Panc1 (cell line): ENCODE measurements at regions not wholly inside any gene's neighbourhood (a gene's known extent, or its start where the extent isn't known, plus 50 kb on each side); places are given as distances from the start of the nearest gene placed in this dataset.

Source experiments
- ATAC-seq: fragments of 200-7000 bp; cut with Tn5 transposase; 2 replicates; pipeline ENCODE4 v1.9.1; 2020; ENCODE audit warnings: mild to moderate bottlenecking, moderate library complexity
- BruUV-seq: library from RNA; stranded (reverse); fragments of 400-500 nt; replicated peaks from 2 replicates; lab custom pipeline; 2021; lab: Mats Ljungman, UMichigan
- CTCF ChIA-PET: fragments of 300-600 bp; sonication (Branson Sonifier 250); formaldehyde crosslinking; loops from one replicate; lab custom pipeline; 2022; ENCODE audit warnings: antibody characterized with exemption; lab: Charles Lee
- POLR2A ChIA-PET: fragments of 300-600 bp; sonication (Branson Sonifier 250); formaldehyde crosslinking; loops from one replicate; lab custom pipeline; 2022; ENCODE audit warnings: antibody characterized with exemption; lab: Charles Lee
- DNase-seq: peaks from one replicate; pipeline ENCODE4 v3.0.0-alpha.2; 2010; ENCODE audit warnings: low read depth, low spot score
- H3K27ac ChIP-seq: 2 replicates; pipeline ENCODE4 v1.5.1; 2011; ENCODE audit warnings: mild to moderate bottlenecking, low read length, inconsistent platforms
- H3K27me3 ChIP-seq: fragments of 200-500 bp; sonication (Bioruptor generic); 2 replicates; pipeline ENCODE4 v1.6.0; 2014; ENCODE audit warnings: low read length, inconsistent platforms; ENCODE audit not compliant: control insufficient read depth, insufficient read depth
- H3K36me3 ChIP-seq: fragments of 200-500 bp; sonication (Bioruptor generic); 2 replicates; pipeline ENCODE4 v1.5.1; 2014; ENCODE audit warnings: inconsistent platforms, mild to moderate bottlenecking, low read length, moderate library complexity; ENCODE audit not compliant: control insufficient read depth, insufficient read depth
- H3K4me1 ChIP-seq: 2 replicates; pipeline ENCODE4 v1.5.1; 2011; ENCODE audit warnings: inconsistent platforms, mild to moderate bottlenecking, low read length, moderate library complexity; ENCODE audit not compliant: control insufficient read depth, insufficient read depth
- H3K4me3 ChIP-seq, 2 experiments: 2 replicates each; pipeline ENCODE4 v1.5.1; 2011 to 2012; ENCODE audit warnings: low read depth in 2 of 2, low read length in 2 of 2, mild to moderate bottlenecking in 2 of 2, inconsistent platforms in 1 of 2, moderate library complexity in 1 of 2
- H3K9me3 ChIP-seq: fragments of 200-500 bp; sonication (Bioruptor generic); 2 replicates; pipeline ENCODE4 v1.5.1; 2014; ENCODE audit warnings: low read depth, mild to moderate bottlenecking, inconsistent platforms, low read length, moderate library complexity; ENCODE audit not compliant: control insufficient read depth, insufficient read depth
- CTCF ChIP-seq: fragments of 450-650 bp; IDR thresholded peaks from 2 replicates; pipeline ENCODE4 v1.5.1; 2017; ENCODE audit warnings: mild to moderate bottlenecking
- POLR2AphosphoS5 ChIP-seq: IDR thresholded peaks from 2 replicates; pipeline ENCODE4 v1.6.1; 2012; ENCODE audit warnings: mild to moderate bottlenecking, low read depth, low read length, moderate library complexity
- SIN3A ChIP-seq: IDR thresholded peaks from 2 replicates; pipeline ENCODE4 v1.6.1; 2012; ENCODE audit warnings: low read depth, mild to moderate bottlenecking, low read length, moderate library complexity, borderline replicate concordance; ENCODE audit not compliant: insufficient read depth
- TCF7L2 ChIP-seq: IDR thresholded peaks from 2 replicates; pipeline ENCODE4 v1.6.1; 2011; ENCODE audit warnings: mild to moderate bottlenecking, low read depth, low read length, inconsistent platforms
- in situ Hi-C: cut with HindIII; loops from 2 replicates; pipeline ENCODE4 v1.10.0; 2016; ENCODE audit warnings: low sequenced_read_pairs, low pct_unique_long_range_greater_than_20kb
- intact Hi-C: fragments of 100-400 bp; cut with micrococcal nuclease; formaldehyde crosslinking; loops from one replicate; pipeline ENCODE4 v1.10.0; 2022; ENCODE audit not compliant: unreplicated experiment
- TF ChIP-seq, protein P1 (sequence below), 2 experiments: IDR thresholded peaks; 2 replicates each; pipeline ENCODE4 v1.6.1; 2011 to 2012; ENCODE audit warnings: low read depth in 2 of 2, control low read depth in 1 of 2, low read length in 1 of 2, mild to moderate bottlenecking in 1 of 2, moderate library complexity in 1 of 2; ENCODE audit not compliant: insufficient read depth in 1 of 2

GRCh38 chr2:63777816-63778215, 63.9 kb upstream of the UGP2 start:
- intact Hi-C loops: no loop called here
- H3K9me3 ChIP-seq: no peaks in the 10 kb centered on the region
- H3K4me1 ChIP-seq: no peaks in the 10 kb centered on the region
- no peaks in the 10 kb centered on the region for H3K36me3 ChIP-seq
- H3K27me3 ChIP-seq: peaks cover 7% of the 10 kb centered on the region; the same call in 1 of the 2 replicates
- no peak overlapping the region for H3K4me3 ChIP-seq
- ChIA-PET CTCF (no interaction called here), POLR2A (no interaction called here)
- in situ Hi-C loops: no loop called here
- BruUV-seq: no TSS peak
- no peak overlapping the region for H3K27ac ChIP-seq
- DNase-seq (no peak), ATAC-seq (no peak)
- no peak for TF ChIP-seq CTCF
- no peak for TF ChIP-seq TCF7L2
- TF ChIP-seq POLR2AphosphoS5: no peak
- TF ChIP-seq, protein P1, sequence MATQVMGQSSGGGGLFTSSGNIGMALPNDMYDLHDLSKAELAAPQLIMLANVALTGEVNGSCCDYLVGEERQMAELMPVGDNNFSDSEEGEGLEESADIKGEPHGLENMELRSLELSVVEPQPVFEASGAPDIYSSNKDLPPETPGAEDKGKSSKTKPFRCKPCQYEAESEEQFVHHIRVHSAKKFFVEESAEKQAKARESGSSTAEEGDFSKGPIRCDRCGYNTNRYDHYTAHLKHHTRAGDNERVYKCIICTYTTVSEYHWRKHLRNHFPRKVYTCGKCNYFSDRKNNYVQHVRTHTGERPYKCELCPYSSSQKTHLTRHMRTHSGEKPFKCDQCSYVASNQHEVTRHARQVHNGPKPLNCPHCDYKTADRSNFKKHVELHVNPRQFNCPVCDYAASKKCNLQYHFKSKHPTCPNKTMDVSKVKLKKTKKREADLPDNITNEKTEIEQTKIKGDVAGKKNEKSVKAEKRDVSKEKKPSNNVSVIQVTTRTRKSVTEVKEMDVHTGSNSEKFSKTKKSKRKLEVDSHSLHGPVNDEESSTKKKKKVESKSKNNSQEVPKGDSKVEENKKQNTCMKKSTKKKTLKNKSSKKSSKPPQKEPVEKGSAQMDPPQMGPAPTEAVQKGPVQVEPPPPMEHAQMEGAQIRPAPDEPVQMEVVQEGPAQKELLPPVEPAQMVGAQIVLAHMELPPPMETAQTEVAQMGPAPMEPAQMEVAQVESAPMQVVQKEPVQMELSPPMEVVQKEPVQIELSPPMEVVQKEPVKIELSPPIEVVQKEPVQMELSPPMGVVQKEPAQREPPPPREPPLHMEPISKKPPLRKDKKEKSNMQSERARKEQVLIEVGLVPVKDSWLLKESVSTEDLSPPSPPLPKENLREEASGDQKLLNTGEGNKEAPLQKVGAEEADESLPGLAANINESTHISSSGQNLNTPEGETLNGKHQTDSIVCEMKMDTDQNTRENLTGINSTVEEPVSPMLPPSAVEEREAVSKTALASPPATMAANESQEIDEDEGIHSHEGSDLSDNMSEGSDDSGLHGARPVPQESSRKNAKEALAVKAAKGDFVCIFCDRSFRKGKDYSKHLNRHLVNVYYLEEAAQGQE (IDR thresholded peaks at IDR 0.05; ENCODE audit: insufficient read depth in 1 of 2, low read depth in 2 of 2, low read length in 1 of 2): no peak
- TF ChIP-seq SIN3A: no peak

DNA sequence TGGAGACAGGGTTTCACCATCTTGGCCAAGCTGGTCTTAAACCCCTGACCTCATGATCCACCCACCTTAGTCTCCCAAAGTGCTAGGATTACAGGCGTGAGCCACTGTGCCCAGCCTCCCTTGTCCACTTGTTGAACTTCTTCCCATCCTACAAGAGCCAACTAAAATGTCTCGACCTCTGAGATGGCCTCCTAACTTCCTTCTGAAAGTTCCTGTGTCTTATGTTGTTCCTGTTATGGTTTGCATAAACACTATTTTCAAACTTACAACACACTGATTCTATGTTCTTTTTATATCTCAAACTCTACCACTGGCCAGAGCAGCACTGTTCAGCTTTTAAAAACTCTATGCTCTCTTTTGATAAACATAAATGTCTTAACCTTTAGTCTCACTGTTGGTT, 63.3 kb upstream of the UGP2 start:
- no peak overlapping the region for H3K27ac ChIP-seq
- H3K9me3 ChIP-seq: no peaks in the 10 kb centered on the region
- TF ChIP-seq CTCF (no peak), POLR2AphosphoS5 (no peak), SIN3A (no peak), TCF7L2 (no peak)
- TF ChIP-seq, protein P1 (IDR thresholded peaks at IDR 0.05; ENCODE audit: insufficient read depth in 1 of 2, low read depth in 2 of 2, low read length in 1 of 2): no peak
- BruUV-seq: no TSS peak
- H3K27me3 ChIP-seq: peaks cover 7% of the 10 kb centered on the region; the same call in 1 of the 2 replicates
- in situ Hi-C loops: no loop called here
- no peak for ATAC-seq
- POLR2A ChIA-PET: no interaction called here
- no peaks in the 10 kb centered on the region for H3K36me3 ChIP-seq
- DNase-seq: no peak
- intact Hi-C loops: no loop called here
- no peak overlapping the region for H3K4me3 ChIP-seq
- no peaks in the 10 kb centered on the region for H3K4me1 ChIP-seq
- CTCF ChIA-PET: no interaction called here
